Astrocyte (in vitro differentiated cells and primary cell): ENCODE measurements at regions not wholly inside any gene's neighbourhood (a gene's known extent, or its start where the extent isn't known, plus 50 kb on each side); places are given as distances from the start of the nearest gene placed in this dataset.

ENCODE experiments used
- EZH2 ChIP-seq: IDR thresholded peaks from 2 replicates; pipeline ENCODE4 v1.6.1; 2012; ENCODE audit warnings: mild to moderate bottlenecking, low read length, inconsistent platforms; ENCODE audit not compliant: insufficient read depth
- TF ChIP-seq, protein P1 (sequence below): IDR thresholded peaks from 2 replicates; pipeline ENCODE4 v1.5.1; 2011; ENCODE audit warnings: low read depth, mild to moderate bottlenecking, inconsistent platforms, low read length, moderate library complexity; ENCODE audit not compliant: insufficient read depth

GRCh38 chr3:195009616-195010015 lies 261.3 kb downstream of the XXYLT1 start:
- TF ChIP-seq, protein P1, sequence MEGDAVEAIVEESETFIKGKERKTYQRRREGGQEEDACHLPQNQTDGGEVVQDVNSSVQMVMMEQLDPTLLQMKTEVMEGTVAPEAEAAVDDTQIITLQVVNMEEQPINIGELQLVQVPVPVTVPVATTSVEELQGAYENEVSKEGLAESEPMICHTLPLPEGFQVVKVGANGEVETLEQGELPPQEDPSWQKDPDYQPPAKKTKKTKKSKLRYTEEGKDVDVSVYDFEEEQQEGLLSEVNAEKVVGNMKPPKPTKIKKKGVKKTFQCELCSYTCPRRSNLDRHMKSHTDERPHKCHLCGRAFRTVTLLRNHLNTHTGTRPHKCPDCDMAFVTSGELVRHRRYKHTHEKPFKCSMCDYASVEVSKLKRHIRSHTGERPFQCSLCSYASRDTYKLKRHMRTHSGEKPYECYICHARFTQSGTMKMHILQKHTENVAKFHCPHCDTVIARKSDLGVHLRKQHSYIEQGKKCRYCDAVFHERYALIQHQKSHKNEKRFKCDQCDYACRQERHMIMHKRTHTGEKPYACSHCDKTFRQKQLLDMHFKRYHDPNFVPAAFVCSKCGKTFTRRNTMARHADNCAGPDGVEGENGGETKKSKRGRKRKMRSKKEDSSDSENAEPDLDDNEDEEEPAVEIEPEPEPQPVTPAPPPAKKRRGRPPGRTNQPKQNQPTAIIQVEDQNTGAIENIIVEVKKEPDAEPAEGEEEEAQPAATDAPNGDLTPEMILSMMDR: no peak
- no peak for TF ChIP-seq EZH2
